Activated naive CD4-positive, alpha-beta T cell (primary cell): ENCODE measurements at regions not wholly inside any gene's neighbourhood (a gene's known extent, or its start where the extent isn't known, plus 50 kb on each side); places are given as distances from the start of the nearest gene placed in this dataset.

Experiments used
- DNase-seq, 4 experiments: peaks; one replicate each; lab custom pipeline; 2025; lab: John Stamatoyannopoulos, UW

DNA sequence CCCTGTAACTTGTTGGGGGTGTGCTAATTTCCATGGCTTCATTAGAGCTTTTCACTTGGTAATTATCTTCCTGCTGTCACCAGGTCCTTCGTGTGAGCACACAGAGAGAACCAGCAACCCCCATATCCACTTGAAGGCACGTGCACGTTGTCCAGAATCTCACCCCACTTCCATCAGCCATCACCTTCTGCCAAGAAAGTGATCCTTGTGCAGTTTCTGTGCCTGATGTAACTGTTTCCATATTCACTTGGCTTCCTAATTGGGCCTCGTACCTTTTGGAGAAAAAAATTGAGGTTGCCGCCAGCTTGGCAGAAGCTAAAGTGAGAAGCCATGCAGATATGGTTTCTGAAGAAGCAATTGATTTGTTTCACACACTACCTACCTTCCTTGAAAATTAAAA, 153.7 kb upstream of the TSHZ2 start:
- DNase-seq, result no peak

DNA sequence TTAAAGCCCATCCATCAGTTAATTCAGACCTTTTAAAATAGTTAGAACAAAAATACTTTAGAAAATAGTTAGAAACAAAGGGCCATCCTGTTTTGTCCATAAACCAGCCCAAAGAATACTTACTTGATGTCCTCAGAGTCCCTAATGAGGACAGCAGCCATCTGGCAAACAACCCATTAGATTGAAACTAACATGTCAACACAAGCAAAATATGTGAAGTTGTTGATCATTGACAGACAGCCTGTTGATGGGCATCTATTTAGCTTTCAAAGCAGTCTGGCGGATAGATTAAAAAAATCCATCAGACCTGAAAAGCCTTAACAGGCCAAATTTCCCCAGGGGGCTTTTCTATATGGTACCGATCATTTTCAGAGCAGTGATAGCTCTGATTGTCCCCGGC, 154.2 kb upstream of the TSHZ2 start:
- DNase-seq, result no peak

DNA sequence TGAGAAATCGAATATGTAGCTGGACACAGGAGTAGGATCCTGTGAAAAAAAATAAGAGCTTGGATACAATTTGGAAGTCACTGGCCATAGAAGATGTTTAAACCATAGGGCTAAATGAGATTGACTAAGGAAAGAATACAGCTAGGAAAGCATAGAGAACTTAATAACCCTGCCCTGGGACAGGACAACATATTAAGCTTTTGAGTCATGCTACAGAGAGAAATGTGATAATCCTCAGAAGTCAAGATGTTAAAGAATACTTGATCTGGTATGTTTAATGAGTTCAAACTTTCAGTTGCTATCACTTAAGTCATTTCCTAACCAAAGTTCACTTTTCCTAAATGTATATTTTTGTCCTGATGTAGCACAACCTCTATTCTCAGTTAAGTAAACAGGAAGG, 154.6 kb upstream of the TSHZ2 start:
- DNase-seq, result no peak

DNA sequence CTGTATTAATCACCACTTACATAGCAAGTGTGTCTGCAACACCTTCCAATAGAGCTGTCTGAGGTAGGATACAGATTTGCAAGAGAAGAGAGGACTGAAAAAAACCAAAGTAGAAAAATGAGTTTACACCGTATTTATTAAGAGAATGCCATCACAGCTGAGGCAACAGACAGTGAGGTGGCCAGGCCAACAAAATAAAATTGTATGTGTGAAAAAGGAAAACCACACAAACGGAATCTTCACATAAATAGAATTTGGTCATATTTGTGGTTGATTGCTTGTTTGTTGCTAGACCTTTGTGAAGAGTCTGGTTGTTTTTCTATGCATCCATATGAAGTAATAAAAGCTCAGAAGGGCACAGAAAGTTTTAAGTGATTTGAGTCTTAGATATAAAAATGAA, 157.8 kb upstream of the TSHZ2 start:
- no peak for DNase-seq

DNA sequence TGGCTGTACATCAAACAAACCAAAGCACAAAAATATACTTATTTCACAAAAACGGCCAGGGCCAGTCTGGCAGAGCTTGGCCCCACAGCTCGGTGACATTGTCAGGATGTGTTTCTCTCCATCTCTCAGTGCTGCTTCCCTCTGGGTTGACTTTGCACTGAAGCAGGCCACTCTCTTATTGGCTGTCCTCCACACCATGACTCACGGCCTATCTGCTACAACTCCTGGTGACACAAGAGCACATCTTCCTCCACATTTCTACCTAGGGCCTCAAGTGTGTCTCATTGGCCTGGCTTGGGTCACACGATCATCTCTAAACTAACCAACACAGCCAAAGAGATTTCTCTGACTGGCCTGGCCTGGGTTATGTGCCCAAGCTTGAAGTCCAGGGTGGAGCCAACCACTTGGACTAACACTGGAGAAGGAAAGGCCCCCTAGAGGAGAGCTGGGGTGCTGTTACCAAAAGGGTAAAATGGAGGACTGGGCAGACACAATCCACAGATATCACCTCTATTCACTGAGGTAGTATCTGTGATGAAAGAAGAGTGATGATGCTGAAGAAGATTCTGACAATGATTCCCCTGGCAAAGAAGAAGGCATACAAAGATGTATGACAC, 159.8 kb upstream of the TSHZ2 start:
- DNase-seq, result no peak

DNA sequence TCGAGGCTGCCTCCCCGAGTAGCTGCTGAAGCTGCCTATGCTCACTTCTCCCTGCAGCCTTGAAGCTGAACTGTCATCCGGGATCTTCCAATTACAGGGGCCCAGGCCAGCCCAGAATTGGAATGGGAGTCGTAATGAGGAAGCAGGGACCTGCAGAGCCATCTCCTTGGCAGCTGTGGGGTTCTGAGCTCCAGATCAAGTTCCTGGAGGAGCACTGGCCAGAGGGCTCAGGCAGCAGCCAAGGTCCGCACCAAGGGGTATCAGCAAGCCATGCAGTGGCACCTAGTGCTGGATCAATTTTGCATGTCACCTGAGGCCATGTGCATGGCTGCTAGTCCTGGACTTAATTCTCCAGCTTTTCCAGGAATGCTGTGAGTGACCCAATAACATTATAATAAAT, 163.2 kb upstream of the TSHZ2 start:
- no peak for DNase-seq

DNA sequence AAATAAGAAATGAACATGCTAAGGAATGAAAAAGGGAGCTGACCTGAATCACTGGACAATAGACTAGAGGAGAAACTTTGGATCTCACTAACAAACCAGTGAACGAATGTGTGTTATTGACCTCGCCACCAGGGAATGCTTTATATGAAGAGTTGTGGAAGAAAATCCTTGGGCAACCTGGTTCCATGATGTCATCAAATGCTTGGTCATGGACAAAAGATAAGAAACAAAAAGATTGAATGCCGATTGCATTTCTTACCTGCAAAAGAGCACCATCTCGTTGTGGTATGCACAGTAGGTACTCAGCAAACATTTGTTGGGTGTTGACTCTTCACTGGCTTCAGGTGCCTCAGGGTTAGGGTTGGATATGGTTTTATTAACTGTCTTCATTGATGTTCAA, 165.2 kb upstream of the TSHZ2 start:
- no peak for DNase-seq

DNA sequence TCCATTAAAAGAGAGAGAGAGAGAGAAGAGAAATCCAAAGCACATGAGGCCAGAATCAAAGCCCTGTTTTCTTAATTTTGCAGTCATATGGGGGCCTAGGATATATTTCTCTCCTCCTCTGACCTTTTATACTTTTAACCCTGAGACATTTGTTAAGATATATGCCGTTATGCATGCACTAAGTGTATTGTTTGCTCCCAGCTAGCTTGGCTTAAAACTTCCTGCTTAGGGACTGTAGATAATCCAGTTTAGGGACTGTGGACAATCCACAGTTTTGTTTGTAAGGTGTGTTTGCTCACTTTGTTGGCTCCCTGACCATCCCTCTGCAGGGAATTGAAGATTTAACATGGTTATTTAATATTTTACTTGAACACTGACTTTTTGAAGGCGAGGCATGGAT, 166.3 kb upstream of the TSHZ2 start:
- no peak for DNase-seq

DNA sequence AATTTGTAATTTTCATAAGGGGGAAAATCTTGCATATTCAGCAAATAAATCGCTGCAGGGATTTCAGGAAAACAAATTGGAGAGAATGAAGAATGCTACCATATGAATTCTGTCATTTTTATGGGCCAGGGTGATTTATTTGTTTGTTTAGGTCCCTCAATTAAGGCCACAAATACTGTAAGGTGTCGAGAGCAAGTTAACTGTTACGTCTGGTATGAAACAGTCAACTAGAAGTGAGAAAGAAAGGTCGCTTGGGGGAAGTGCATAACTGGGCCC, 166.9 kb upstream of the TSHZ2 start:
- DNase-seq, result no peak

DNA sequence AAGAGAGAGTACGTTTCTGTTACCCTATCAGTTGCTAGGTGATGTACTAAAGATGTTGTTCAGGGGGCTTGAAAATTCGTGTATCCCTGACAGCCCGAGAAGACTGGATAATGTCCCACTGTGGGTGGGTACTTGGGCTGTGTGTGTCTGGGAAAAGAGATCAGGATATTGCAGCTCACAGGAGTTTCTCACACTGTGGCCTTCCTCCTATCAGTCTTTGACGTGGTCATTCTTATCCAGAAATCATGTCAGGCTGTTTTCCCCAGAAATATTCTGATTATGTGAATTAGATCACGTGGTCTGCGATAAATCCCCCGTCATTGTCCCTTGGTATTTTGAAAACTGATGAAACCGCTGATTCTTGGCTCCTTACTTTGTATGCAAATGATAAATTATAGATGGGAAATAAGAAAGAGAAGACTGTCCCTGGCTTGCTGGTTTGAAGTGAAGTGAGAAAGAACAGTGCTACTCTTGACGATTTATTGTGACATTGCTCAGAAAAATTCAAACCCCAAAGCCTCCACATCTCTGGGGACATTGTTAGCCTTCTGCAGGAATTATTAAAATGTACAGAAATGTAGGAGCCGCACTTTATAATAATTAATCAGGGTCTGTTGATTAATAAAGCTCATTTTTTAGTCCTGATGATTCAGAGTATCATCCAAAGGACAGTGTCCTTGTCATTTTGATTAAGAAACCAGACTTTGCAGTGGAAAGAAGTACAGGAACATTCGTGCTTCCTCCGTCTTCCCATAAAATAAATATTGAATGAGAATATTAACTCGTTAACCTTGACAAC, 167.5 kb upstream of the TSHZ2 start:
- no peak for DNase-seq

DNA sequence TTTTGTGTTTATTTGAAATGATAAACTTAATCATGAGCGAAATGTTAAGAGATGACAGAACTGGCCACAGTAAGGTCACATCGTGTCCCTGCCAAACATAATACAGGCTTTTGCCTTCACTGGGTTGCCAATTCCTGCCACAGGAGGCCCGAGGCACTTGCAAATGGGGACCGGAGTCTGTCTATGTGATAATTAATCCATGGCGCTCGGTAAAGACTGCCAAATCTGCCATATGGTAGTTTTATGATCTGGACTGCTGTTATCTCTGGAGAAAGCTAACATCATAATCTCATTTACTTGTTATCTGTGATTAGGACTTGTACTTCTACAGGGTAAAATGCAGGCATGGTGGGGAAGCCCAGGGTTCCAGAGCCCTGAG, 170.5 kb upstream of the TSHZ2 start:
- DNase-seq, result no peak

DNA sequence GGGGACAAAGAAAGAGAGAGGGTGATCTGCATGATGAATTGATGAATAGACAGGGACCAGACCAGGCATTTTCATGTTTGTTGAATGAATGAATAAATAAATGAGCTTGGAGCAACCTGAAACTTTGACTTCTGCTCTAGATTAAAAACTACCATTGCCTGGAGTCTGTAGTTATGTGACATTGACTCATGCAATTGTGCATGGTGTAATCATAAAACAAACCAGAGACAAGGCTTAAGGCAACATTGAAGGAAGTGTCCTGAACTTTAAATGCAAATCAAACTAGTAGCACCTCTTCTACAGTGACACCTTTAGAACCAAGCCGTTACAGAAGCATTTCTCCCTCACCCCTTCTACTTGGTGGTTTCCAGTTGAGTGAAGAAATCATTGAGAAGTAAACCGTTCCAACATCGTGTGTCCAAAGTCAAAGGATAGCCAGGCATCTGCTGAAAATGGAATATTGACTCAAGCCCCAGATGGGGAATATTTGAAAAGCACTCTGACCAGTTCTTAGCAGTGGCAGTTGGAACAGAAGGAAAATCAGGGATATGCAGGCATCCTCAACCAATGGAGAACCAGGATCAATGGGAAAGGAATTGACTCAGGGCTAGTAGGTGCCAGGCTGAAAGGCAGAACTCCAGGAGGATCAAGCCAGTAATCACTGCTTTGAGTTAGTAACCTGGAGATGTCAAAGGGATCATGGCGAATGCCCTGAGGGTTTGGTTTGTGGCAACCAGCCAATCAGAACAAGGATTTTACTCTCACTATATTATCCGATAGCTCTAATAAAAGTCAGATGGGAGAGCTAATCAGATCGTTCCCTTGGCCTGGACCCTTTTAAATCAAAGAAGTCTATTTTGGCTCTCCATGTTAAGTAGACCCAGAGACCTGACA, 171.2 kb upstream of the TSHZ2 start:
- no peak for DNase-seq

DNA sequence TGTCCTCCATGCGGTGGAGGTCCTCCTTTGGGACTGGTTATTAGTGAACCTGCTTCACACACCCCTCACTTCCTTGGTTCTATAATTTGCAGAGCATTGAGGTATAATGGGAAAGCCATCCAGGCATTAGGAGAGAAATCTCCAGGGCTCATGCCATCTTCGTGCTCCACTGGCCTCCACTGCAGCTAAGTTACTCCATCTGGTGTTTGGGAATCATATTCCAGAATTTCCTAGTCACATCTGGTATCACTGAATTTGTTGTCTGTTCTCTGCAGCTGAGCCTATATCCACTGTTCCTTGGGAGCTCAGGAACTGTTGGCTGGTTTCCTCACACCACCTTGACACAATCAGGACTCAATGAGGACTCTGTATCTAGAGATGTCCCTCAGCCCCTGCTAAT, 173.0 kb upstream of the TSHZ2 start:
- DNase-seq, result no peak

DNA sequence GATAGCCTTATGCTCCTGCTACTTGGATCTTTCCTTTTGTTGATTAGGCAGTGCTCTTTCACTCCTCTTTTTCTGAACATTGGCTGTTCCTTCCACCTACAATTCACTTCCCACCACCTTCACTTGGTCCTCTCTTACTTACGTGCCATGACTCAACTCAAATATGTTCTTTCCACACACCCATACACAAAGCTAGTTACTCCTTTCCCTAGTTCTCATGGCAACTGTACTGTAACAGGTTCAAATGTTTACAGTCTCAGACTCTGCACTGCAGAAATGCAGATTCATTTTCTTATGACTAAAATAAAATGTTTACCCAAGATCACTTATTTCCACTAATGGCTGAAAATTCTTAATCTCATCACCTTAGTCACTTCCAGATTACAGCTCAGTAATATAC, 174.0 kb upstream of the TSHZ2 start:
- DNase-seq, result no peak

DNA sequence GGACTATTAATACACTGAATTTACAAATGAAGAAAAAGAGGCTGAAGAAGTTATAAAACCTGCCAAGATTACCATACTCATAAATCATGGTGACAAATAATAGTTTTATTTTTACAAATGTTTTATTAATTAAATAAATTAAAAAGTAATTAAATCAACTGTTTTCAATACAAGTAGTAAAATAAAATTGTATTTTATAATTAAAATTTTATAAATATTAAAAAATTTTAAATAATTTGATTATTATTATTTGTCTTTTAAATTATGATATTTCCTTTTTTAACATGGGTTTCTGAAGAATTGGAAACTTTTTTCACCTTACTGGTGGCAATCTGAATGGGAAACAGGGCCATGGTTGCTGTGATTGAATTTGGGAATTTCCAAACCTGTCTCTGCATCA, 177.3 kb upstream of the TSHZ2 start:
- DNase-seq, result no peak

DNA sequence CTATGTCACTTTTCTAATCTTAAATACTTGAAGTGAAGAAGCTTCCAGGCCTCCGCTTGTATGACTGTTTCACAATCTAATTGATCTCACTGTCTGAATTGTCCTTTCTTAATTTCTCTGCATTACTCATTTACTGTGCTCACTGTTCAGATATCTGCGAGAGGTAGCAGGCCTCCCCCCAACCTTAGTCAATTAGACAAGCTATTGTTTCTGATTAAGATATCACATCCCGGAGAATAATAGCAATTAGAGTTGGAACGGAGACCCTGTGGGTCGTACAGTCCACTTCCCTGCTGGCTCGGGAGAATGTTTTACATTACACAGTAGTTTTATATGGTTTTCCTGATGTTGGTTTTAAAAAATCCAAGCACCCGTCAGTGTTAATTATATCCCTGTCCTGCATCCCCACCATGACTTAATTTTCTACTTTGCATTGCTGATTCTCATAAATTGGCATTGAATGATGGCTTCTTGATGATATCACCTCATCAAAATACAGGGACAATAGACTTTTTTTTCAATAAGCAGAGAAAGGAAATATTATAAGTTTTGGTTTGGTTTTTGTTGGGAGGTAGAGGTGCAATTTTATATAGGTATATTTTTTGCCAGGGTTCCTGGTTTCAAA, 178.7 kb upstream of the TSHZ2 start:
- DNase-seq, result no peak

DNA sequence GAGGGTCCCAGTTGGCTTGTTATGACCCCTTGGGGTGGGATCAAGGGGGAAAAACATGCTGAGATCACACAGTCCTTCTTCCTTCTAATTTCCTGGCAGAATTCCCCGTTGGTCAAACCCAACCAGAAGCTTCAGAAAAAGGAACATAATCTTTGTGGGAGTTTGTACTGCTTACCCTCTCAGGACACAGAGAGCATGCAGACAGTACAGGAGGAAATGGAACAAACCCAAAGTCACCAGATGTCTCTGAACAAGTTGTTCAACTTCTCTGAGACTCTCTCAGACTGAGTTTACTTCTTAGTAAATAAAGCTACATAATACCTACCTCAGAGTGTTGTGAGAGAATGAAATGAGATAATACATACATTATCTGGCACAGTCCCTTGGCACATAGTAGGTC, 181.1 kb upstream of the TSHZ2 start:
- DNase-seq, result no peak

DNA sequence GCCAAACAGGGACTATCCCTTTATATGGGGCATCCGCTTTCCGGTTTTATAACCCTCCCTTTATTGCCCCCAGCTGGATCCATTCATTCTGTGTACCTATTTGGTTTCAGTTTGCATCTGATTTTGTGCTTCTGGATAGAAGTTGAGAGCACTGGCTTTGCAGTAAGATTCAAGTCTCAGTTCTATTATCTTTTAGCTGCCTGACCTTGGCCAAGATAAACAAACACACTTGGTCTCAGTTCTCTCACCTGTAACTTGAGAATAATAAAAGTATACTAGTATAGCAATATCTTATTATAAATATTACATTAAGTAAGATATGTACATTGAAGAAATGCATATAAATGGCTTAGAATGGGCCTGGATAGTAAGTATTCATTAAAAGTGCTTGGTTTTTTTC, 182.4 kb upstream of the TSHZ2 start:
- DNase-seq, result no peak

DNA sequence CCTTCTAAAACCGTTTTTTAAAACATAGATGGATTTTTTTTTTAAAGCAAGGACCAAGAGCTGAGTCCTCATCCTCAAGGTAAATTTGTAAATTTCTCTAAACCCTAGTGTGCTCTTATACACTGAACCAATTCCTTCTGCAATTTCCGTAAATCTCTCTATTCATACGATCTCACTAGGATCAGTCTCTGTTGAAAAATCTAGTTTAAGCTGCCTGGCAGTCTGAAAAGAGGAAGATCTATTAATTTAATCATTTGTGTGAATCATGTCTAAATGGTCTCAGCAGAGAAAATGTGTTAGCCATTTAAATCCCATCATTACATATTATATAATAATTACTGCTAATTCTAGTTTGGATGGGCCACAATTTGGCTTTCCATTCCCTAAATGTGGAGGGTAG, 184.2 kb upstream of the TSHZ2 start:
- DNase-seq, result no peak

DNA sequence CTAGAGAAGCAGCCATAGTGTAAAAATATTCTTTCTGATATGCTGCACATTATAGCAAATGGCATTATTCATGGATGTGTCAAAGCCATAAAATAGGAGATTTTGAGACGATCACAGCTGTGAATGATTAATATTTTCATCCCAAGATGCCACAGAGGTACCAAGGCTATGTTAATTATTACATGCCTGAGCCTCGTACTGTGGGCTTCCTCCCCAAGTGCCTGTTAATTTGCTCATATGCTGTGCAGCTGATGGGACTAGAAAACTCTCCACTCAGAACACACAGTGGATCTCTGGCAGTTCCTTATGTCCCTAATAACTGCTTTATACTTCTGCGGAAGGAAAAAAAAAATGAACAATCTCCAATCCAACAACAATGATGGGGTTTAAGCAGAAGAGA, 184.9 kb upstream of the TSHZ2 start:
- DNase-seq, result no peak

DNA sequence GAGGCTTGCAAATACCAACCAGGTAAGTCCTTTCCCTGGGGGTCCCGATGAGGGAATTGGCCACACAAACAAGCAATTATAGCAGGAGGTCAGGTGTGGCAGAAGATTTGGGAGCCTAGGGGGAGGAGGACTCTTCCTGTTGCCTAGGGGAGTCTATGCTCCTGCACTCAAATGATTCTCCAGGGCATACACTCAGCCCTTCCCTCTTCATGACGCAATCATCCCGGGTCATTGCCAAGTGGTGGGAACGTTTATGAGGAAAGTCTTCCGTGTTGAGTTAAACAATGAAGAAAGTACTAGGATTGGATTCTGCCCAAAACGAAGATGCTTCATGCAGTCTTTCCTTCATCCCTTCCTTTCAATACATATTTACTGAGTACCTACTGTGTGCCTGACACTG, 186.5 kb upstream of the TSHZ2 start:
- DNase-seq, result no peak

DNA sequence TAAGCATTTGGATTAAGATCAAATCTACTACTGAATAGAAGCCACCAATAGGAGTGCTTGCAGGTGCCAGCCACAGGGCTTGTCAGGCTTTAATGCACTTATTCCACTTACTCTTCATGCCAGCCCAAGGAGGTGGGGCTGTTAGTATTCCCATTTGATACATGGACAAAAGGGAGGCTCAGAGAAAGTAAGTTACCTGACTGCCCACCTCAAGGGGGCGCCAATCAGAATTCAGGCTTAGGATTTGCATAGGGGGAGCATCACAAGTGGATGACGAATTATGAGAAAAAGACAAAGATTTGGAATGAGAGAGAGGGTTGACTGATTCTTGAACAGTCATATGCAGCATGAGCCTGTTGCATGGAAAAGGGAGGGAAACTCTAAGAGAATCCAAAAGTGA, 188.4 kb upstream of the TSHZ2 start:
- no peak for DNase-seq

DNA sequence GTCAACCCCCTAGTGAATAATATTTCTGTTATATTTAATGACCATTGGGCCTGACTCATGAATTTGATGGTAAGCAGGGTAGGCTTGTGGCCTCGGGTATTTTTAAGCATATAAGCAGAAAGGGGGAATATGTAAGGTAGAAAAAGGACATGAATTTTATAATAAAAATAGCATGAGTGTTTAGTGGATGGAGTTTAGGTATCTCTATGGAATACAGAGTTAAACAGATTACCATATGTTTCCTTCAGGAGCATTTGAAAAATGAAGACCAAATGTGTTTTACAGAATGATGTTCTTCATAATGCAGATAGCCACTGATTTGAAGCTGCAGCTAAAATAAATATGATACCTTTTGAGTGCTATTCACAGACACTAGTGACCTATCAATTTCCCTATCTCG, 191.7 kb upstream of the TSHZ2 start:
- no peak for DNase-seq
